Right ventricle myocardium superior (tissue), 1 donor: ENCODE measurements at regions not wholly inside any gene's neighbourhood (a gene's known extent, or its start where the extent isn't known, plus 50 kb on each side); places are given as distances from the start of the nearest gene placed in this dataset.

Experiments used
- ATAC-seq: fragments of 200-7000 bp; cut with Tn5 transposase; one replicate; pipeline ENCODE4 v1.9.1; 2020; ENCODE audit warnings: mild to moderate bottlenecking; ENCODE audit not compliant: poor library complexity
- DNase-seq: peaks from one replicate; pipeline ENCODE4 v3.0.0-alpha.2; 2020
- intact Hi-C: fragments of 100-400 bp; cut with DNase I; formaldehyde crosslinking; loops from one replicate; pipeline ENCODE4 v1.11.2; 2022
- donor health status: DM: no; HTN: yes; CAD: no; lungs with severe emphysema.

- DNase-seq (no peak), ATAC-seq (no peak)
- intact Hi-C loops = no loop called here
Observed at GRCh38 chrX:97938706-97939105, 1055.0 kb downstream of the RPA4 start.

GRCh38 chrX:97968376-97969163, 1084.9 kb downstream of the RPA4 start:
- intact Hi-C loops = no loop called here
- ATAC-seq = no peak
- DNase-seq = no peak

GRCh38 chrX:97984641-97985040, 1100.9 kb downstream of the RPA4 start:
- intact Hi-C loops = no loop called here
- DNase-seq = no peak
- no peak for ATAC-seq

GRCh38 chrX:97985096-97985495, 1101.4 kb downstream of the RPA4 start:
- intact Hi-C loops = no loop called here
- no peak for ATAC-seq
- no peak for DNase-seq

GRCh38 chrX:97987979-97988378, 1104.3 kb downstream of the RPA4 start:
- ATAC-seq (no peak), DNase-seq (no peak)
- intact Hi-C loops = no loop called here

- no peak for DNase-seq
Observed at GRCh38 chrX:97995834-97996233, 1112.1 kb downstream of the RPA4 start.

GRCh38 chrX:98028691-98029090, 1145.0 kb downstream of the RPA4 start:
- intact Hi-C loops = no loop called here
- ATAC-seq (no peak), DNase-seq (no peak)

More at GRCh38 chrX:97995834-97996233, 1112.1 kb downstream of the RPA4 start:
- intact Hi-C loops = no loop called here
- no peak for ATAC-seq

- ATAC-seq = no peak
- DNase-seq = no peak
- intact Hi-C loops = no loop called here
Observed at GRCh38 chrX:98029861-98030260, 1146.2 kb downstream of the RPA4 start.

GRCh38 chrX:98057176-98057575, 1173.5 kb downstream of the RPA4 start:
- ATAC-seq = no peak
- intact Hi-C loops = no loop called here

GRCh38 chrX:98065151-98065550, 1181.4 kb downstream of the RPA4 start:
- no peak for DNase-seq
- intact Hi-C loops = no loop called here
- ATAC-seq = no peak

More at GRCh38 chrX:98057176-98057575, 1173.5 kb downstream of the RPA4 start:
- DNase-seq = no peak

GRCh38 chrX:98067611-98068010, 1183.9 kb downstream of the RPA4 start:
- ATAC-seq (no peak), DNase-seq (no peak)
- intact Hi-C loops = no loop called here

- intact Hi-C loops = no loop called here
- no peak for ATAC-seq
Observed at GRCh38 chrX:98068024-98068580, 1184.4 kb downstream of the RPA4 start.

GRCh38 chrX:98071331-98071730, 1187.6 kb downstream of the RPA4 start:
- ATAC-seq (no peak), DNase-seq (no peak)
- intact Hi-C loops = no loop called here

More at GRCh38 chrX:98068024-98068580, 1184.4 kb downstream of the RPA4 start:
- no peak for DNase-seq

- no peak for ATAC-seq
- intact Hi-C loops = no loop called here
- DNase-seq = no peak
Observed at GRCh38 chrX:98077440-98077839, 1193.7 kb downstream of the RPA4 start.

- ATAC-seq (no peak), DNase-seq (no peak)
- intact Hi-C loops = no loop called here
Observed at GRCh38 chrX:98111684-98112083, 1228.0 kb downstream of the RPA4 start.

GRCh38 chrX:98114021-98114420, 1230.3 kb downstream of the RPA4 start:
- DNase-seq (no peak), ATAC-seq (no peak)
- intact Hi-C loops = no loop called here

- ATAC-seq = no peak
- DNase-seq = no peak
- intact Hi-C loops = no loop called here
Observed at GRCh38 chrX:98141466-98141865, 1257.8 kb downstream of the RPA4 start.

GRCh38 chrX:98191003-98191402, 1307.3 kb downstream of the RPA4 start:
- ATAC-seq = no peak
- intact Hi-C loops = no loop called here
- DNase-seq = no peak

- intact Hi-C loops = no loop called here
- DNase-seq = no peak
- ATAC-seq = no peak
Observed at GRCh38 chrX:98194036-98194435, 1310.3 kb downstream of the RPA4 start.

- intact Hi-C loops = no loop called here
- no peak for ATAC-seq
- DNase-seq = no peak
Observed at GRCh38 chrX:98203800-98204199, 1320.1 kb downstream of the RPA4 start.

GRCh38 chrX:98207947-98208346, 1324.2 kb downstream of the RPA4 start:
- intact Hi-C loops = no loop called here
- no peak for ATAC-seq

More at GRCh38 chrX:98207947-98208346, 1324.2 kb downstream of the RPA4 start:
- DNase-seq = no peak
